GM19467 (cell line): ENCODE measurements at regions not wholly inside any gene's neighbourhood (a gene's known extent, or its start where the extent isn't known, plus 50 kb on each side); places are given as distances from the start of the nearest gene placed in this dataset.
"Not testable (repeated sequence)": the region's sequence is repeated elsewhere in the genome, so short reads cannot be mapped to it uniquely, and the experiment has no call there.

Experiments used
- ATAC-seq: cut with Tn5 transposase; IDR thresholded peaks from one replicate; pipeline ENCODE4 v1.9.1; 2021; ENCODE audit warnings: mild to moderate bottlenecking, moderate library complexity; ENCODE audit not compliant: unreplicated experiment

DNA sequence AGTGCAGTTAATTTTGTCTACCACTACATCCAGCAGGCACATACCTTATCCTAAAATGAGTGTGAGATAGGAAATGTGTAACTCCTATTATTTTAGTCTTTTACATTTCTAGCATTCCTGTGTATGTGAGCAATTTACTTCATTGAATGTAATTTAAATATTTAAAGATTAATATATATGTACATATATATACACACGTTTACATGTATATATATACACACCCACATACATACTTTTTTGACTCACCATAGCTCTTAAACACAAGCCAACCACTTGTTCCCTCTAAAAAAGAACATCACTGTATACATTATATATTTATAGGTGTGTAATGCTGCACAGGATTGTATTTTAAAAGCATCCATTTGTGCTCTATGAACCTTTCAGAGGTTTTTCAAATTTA lies 425.6 kb upstream of the NECTIN3 start:
- no peak for ATAC-seq

GRCh38 chr3:110646496-110646895 lies 425.1 kb upstream of the NECTIN3 start:
- no peak for ATAC-seq

DNA sequence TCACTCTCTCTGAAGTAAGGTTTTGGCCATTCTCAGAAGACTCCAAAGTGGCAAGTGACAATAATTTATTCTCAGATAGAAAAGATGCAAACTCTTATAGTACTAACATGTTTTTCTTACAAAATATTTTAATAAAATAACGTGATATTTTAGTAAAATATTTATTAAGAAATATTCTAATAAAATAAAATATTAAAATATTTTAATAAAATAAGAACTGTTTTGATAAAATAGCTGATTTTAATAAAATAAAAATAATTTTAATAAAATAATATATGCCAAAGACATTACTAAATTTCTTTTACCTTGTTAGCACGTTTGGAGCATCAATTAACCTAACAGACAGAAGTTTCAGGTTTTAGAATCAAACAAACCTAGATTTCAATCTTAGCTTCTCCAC lies 424.0 kb upstream of the NECTIN3 start:
- ATAC-seq = no peak

DNA sequence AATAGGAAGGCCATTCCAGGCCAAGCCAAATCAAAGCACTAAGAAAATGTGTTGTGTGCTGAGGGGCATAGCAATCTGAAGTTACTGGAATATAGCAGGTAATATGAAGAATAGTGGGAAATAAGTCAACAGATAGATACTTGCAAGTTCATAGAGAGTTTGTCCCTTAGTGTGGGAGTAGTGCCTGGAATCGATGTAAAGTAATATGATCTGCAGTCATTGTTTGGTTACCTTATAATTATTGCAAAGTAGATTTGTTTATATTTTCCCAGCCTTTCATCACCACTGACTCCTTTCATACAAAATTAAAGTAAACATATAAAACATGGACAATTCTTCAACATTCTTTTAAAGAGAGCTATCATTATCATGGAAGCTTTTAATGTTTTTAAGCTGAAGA lies 420.9 kb upstream of the NECTIN3 start:
- ATAC-seq = no peak

- ATAC-seq = no peak
Observed at GRCh38 chr3:110654843-110655502, 416.6 kb upstream of the NECTIN3 start.

GRCh38 chr3:110656394-110657025 lies 415.1 kb upstream of the NECTIN3 start:
- ATAC-seq = no peak

DNA sequence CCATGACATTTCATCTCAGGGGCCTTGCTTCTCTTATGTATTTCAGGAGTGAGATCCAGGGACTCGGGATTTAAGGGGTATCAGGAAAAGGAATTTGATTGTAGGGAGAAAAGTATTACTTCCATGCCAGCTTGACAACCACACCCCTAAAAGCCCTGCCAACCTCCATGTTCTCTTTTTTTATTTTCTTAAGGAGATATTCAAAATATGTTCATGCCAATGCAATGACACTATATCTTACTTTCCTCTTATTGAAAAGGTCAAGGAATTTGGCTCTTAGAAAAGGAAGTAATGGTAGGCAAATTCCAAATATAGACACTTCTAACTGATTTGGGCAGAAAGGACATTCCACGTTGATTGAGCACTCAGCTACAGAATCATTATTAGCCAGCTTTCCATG lies 407.5 kb upstream of the NECTIN3 start:
- no peak for ATAC-seq

GRCh38 chr3:110666495-110666894 lies 405.1 kb upstream of the NECTIN3 start:
- ATAC-seq = no peak

DNA sequence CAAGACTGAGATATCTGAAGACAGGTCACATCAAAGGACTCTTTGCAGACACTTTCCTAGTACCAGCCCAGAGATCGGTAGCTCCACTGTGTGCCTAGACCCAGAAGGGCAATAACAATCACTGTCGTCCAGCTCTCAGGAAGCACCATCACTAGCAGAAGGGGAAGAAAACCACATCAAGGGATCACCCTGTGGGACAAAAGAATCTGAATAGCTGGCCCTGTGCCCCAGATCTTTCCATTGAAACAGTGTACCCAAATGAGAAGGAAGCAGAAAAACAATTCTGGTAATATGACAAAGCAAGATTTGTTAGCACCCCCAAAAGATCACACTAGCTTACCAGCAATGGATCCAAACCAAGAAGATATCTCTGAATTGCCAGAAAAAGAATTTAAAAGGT lies 404.4 kb upstream of the NECTIN3 start:
- ATAC-seq = no peak

- ATAC-seq = no peak
Observed at GRCh38 chr3:110670407-110670806, 401.2 kb upstream of the NECTIN3 start.

DNA sequence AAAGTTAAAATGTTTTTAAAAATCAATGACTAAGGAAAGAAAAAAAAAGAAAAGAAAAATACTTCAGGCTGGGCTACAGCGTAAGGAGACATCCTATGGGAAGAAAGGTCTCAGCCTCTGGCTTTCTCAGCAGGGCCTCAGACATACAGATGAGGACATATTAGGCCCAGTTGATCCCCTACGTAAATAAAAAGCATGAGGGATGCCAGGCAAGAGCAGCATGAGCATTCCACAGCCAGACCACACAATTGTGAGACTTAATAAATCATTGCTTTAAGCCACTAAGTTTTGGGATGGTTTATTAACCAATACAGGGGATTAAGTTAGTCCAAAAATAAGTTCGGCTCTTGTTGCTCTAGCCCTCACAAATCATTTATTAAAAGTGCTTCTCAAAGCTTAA lies 394.1 kb upstream of the NECTIN3 start:
- no peak for ATAC-seq

- no peak for ATAC-seq
Observed at GRCh38 chr3:110679285-110679684, 392.3 kb upstream of the NECTIN3 start.

DNA sequence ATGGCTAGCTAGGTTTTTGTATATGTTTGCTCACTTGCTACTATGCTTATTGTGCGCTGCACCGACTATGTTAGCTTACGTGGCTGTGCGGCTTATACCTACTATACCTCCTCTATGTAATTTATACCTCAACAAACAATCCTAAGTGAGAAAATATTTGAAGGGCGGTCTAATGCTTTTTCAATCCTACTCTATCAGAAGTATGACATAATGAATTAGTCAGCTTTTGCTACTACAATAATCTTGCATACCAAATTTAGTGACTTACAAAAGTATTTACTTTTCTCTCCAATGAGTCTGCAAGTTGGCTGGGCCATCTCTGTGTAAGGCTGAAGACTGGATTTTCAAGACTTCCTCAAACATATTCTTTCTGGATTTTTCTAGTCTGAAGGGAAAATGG lies 391.2 kb upstream of the NECTIN3 start:
- no peak for ATAC-seq

- no peak for ATAC-seq
Observed at GRCh38 chr3:110684466-110684865, 387.1 kb upstream of the NECTIN3 start.

- no peak for ATAC-seq
Observed at GRCh38 chr3:110685630-110686029, 386.0 kb upstream of the NECTIN3 start.

GRCh38 chr3:110686701-110687100 lies 384.9 kb upstream of the NECTIN3 start:
- ATAC-seq = no peak

GRCh38 chr3:110687138-110687537 lies 384.5 kb upstream of the NECTIN3 start:
- no peak for ATAC-seq

DNA sequence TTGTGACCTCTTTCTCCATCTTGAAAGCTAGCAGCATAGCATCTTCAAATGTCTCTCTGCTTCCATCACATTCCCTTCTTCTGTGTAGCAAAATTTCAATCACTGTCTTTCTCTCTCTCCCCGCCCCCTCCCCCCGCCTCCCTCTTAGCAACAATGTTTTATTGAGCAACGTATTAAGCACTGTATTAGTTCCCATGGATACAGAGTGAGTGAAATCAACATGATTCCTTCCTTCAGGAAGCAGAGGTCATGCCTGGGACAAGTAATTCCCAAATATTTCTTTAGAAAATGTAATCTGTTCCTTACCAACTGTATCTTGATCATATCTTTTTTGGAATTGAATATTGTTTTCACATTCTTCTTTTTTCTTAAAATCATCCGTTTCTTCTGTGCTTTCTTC lies 373.7 kb upstream of the NECTIN3 start:
- no peak for ATAC-seq

GRCh38 chr3:110704332-110704731 lies 367.3 kb upstream of the NECTIN3 start:
- ATAC-seq = not testable (repeated sequence)

GRCh38 chr3:110708156-110708555 lies 363.5 kb upstream of the NECTIN3 start:
- no peak for ATAC-seq

DNA sequence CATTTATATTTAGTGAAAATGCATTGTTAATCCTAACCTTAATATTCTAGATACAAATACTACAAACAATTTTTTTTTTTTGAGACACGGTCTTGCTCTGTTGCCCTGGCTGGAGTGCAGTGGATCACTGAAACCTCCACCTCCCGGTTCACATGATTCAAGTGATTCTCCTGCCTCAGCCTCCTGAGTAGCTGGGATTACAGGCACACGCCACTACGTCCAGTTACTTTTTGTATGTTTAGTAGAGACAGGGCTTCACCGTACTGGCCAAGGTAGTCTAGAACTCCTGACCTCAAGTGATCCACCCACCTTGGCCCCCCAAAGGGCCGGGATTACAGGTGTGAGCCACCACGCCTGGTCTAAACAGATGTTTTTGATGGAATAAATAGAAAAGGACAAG lies 361.5 kb upstream of the NECTIN3 start:
- no peak for ATAC-seq

DNA sequence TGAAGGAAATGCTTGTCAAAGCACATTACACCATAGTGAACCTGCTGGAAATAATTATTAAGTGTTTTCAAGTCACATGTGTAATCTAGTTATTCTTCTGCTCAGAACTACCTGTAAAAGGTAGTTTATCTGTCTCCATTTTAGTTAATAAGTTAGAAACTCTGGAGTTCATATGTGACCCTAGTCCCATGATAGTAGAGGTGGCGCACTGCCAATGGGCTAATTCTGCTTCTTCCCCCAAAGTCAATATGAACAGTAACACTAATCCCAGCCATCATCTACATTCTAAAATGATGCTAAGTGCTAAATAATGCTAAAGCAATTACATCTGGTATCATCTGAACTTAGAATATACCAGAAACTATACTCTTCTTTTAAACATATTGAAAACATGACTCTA lies 361.0 kb upstream of the NECTIN3 start:
- no peak for ATAC-seq
